GM13976 (cell line): ENCODE measurements at regions not wholly inside any gene's neighbourhood (a gene's known extent, or its start where the extent isn't known, plus 50 kb on each side); places are given as distances from the start of the nearest gene placed in this dataset.
"Not testable (repeated sequence)": the region's sequence is repeated elsewhere in the genome, so short reads cannot be mapped to it uniquely, and the experiment has no call there.

Experiments
- DNase-seq: peaks from one replicate; pipeline ENCODE4 v3.0.0; 2012; ENCODE audit warnings: low spot score
- in situ Hi-C: fragments of 300-500 bp; cut with MboI; formaldehyde crosslinking; loops from one replicate; pipeline ENCODE4 v1.12.0; 2022; ENCODE audit warnings: low sequenced_read_pairs, mixed read lengths, inconsistent platforms; ENCODE audit not compliant: unreplicated experiment
- TF ChIP-seq, protein P1 (sequence below): IDR thresholded peaks from 2 replicates; pipeline ENCODE4 v1.5.1; 2012; ENCODE audit warnings: borderline replicate concordance, mild to moderate bottlenecking; ENCODE audit not compliant: insufficient read depth; ENCODE audit errors: extremely low read depth, missing control alignments, control extremely low read depth

DNA sequence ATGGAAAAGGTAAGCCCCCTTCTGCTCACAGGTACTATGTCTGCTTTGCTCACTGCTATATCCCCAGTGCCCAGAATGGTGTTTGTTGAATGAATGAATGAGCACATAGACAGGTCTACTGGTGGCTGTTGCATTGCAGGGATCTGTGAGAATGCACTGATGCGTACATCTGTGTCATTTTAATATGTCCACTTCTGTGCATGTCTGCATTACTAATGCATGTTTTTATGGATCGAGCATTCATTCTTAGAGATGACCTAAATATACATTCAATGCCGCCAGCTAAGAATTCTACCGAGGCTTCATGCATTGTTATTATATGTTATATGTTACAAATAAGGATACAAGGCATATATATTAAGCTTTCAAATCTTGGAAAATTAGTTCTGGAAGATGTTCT is 73.8 kb downstream of the SPRING1 start:
- in situ Hi-C loops, result no loop called here
- TF ChIP-seq, protein P1, sequence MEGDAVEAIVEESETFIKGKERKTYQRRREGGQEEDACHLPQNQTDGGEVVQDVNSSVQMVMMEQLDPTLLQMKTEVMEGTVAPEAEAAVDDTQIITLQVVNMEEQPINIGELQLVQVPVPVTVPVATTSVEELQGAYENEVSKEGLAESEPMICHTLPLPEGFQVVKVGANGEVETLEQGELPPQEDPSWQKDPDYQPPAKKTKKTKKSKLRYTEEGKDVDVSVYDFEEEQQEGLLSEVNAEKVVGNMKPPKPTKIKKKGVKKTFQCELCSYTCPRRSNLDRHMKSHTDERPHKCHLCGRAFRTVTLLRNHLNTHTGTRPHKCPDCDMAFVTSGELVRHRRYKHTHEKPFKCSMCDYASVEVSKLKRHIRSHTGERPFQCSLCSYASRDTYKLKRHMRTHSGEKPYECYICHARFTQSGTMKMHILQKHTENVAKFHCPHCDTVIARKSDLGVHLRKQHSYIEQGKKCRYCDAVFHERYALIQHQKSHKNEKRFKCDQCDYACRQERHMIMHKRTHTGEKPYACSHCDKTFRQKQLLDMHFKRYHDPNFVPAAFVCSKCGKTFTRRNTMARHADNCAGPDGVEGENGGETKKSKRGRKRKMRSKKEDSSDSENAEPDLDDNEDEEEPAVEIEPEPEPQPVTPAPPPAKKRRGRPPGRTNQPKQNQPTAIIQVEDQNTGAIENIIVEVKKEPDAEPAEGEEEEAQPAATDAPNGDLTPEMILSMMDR, result no peak

GRCh38 chr12:116662612-116663144 is 75.2 kb downstream of the SPRING1 start:
- in situ Hi-C loops, result no loop called here
- DNase-seq, result no peak
- TF ChIP-seq, protein P1, result no peak

More for the DNA sequence above, 73.8 kb downstream of the SPRING1 start:
- no peak for DNase-seq

GRCh38 chr12:116661341-116661740 is 76.5 kb downstream of the SPRING1 start:
- in situ Hi-C loops, result no loop called here
- TF ChIP-seq, protein P1, result no peak
- DNase-seq, result no peak

GRCh38 chr12:116660740-116661139 is 77.1 kb downstream of the SPRING1 start:
- DNase-seq, in situ Hi-C loops: not testable (repeated sequence)

GRCh38 chr12:116659771-116660481 is 77.9 kb downstream of the SPRING1 start:
- TF ChIP-seq, protein P1, result no peak
- in situ Hi-C loops, result no loop called here
- no peak for DNase-seq

GRCh38 chr12:116657921-116658495 is 79.9 kb downstream of the SPRING1 start:
- DNase-seq, result no peak
- TF ChIP-seq, protein P1, result no peak
- in situ Hi-C loops, result no loop called here

GRCh38 chr12:116656306-116656705 is 81.6 kb downstream of the SPRING1 start:
- DNase-seq, result no peak
- TF ChIP-seq, protein P1, result no peak
- in situ Hi-C loops, result no loop called here
